ENCODE measurements at regions not wholly inside any gene's neighbourhood (a gene's known extent, or its start where the extent isn't known, plus 50 kb on each side); places are given as distances from the start of the nearest gene placed in this dataset.

- TF ChIP-seq, protein P1, sequence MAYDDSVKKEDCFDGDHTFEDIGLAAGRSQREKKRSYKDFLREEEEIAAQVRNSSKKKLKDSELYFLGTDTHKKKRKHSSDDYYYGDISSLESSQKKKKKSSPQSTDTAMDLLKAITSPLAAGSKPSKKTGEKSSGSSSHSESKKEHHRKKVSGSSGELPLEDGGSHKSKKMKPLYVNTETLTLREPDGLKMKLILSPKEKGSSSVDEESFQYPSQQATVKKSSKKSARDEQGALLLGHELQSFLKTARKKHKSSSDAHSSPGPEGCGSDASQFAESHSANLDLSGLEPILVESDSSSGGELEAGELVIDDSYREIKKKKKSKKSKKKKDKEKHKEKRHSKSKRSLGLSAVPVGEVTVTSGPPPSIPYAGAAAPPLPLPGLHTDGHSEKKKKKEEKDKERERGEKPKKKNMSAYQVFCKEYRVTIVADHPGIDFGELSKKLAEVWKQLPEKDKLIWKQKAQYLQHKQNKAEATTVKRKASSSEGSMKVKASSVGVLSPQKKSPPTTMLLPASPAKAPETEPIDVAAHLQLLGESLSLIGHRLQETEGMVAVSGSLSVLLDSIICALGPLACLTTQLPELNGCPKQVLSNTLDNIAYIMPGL (CRISPR knock-in tag; IDR thresholded peaks at IDR 0.05; ENCODE audit: borderline replicate concordance) = no peak
- no peak for TF ChIP-seq JUN (IDR thresholded peaks at IDR 0.05)
- TF ChIP-seq ZFP36 (IDR thresholded peaks at IDR 0.05; ENCODE audit: borderline replicate concordance, partially characterized antibody) = no peak
Observed at GRCh38 chr17:22459331-22459952, 767.1 kb downstream of the KCNJ18 start (continued).

GRCh38 chr17:22459953-22460350, 767.6 kb downstream of the KCNJ18 start:
- 51% methylated on average over 9 of the region's 15 CpGs for WGBS (ENCODE audit: missing lambda C conversion rate)
- POLR2A ChIA-PET = no interaction called here
- no peak for ATAC-seq
- no peaks in the 10 kb centered on the region for H3K9me3 ChIP-seq
- CTCF ChIA-PET = no interaction called here
- no peak for DNase-seq (ENCODE audit: low read depth in 1 of 2, low spot score in 1 of 2)
- FAIRE-seq = no peak
- H3K27ac ChIP-seq = no peak overlapping the region
- TF ChIP-seq RARB (CRISPR knock-in tag; IDR thresholded peaks at IDR 0.05) = no peak
- TF ChIP-seq, protein P2, sequence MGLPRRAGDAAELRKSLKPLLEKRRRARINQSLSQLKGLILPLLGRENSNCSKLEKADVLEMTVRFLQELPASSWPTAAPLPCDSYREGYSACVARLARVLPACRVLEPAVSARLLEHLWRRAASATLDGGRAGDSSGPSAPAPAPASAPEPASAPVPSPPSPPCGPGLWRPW (IDR thresholded peaks at IDR 0.05) = no peak
- TF ChIP-seq, protein P3, sequence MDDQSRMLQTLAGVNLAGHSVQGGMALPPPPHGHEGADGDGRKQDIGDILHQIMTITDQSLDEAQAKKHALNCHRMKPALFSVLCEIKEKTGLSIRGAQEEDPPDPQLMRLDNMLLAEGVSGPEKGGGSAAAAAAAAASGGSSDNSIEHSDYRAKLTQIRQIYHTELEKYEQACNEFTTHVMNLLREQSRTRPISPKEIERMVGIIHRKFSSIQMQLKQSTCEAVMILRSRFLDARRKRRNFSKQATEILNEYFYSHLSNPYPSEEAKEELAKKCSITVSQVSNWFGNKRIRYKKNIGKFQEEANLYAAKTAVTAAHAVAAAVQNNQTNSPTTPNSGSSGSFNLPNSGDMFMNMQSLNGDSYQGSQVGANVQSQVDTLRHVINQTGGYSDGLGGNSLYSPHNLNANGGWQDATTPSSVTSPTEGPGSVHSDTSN (IDR thresholded peaks at IDR 0.05) = no peak
- no peak for TF ChIP-seq HOXA7 (CRISPR knock-in tag; IDR thresholded peaks at IDR 0.05)
- no peak for TF ChIP-seq NFE2L2 (conservative IDR thresholded peaks at IDR 0.05; ENCODE audit: low read length)
- TF ChIP-seq ZC3H11A (IDR thresholded peaks at IDR 0.05) = no peak
- no peak for TF ChIP-seq KDM1A (IDR thresholded peaks at IDR 0.05; ENCODE audit: low read depth)
- TF ChIP-seq NPAS2 (CRISPR knock-in tag; IDR thresholded peaks at IDR 0.05; ENCODE audit: borderline replicate concordance) = no peak
- TF ChIP-seq, protein P4, sequence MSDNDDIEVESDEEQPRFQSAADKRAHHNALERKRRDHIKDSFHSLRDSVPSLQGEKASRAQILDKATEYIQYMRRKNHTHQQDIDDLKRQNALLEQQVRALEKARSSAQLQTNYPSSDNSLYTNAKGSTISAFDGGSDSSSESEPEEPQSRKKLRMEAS (IDR thresholded peaks at IDR 0.05) = no peak
- no peak for TF ChIP-seq GATA3 (IDR thresholded peaks at IDR 0.05; ENCODE audit: borderline replicate concordance)
- H3K4me3 ChIP-seq = no peak overlapping the region
- H3K4me2 ChIP-seq = no peak overlapping the region
- no peaks in the 10 kb centered on the region for H3K4me1 ChIP-seq

- no peak for ATAC-seq
- 23% methylated on average over 6 of the region's 6 CpGs for WGBS (ENCODE audit: missing lambda C conversion rate)
- TF ChIP-seq HEYL (CRISPR knock-in tag; IDR thresholded peaks at IDR 0.05) = no peak
- TF ChIP-seq KDM1A (IDR thresholded peaks at IDR 0.05; ENCODE audit: low read depth) = no peak
- no peak for TF ChIP-seq RFX5 (IDR thresholded peaks at IDR 0.05)
- TF ChIP-seq RNF2 (IDR thresholded peaks at IDR 0.05; ENCODE audit: borderline replicate concordance, low read depth) = no peak
- TF ChIP-seq, protein P4 (IDR thresholded peaks at IDR 0.05) = no peak
- TF ChIP-seq HOXB13 (CRISPR knock-in tag; IDR thresholded peaks at IDR 0.05; ENCODE audit: low read depth) = no peak
- no peak for TF ChIP-seq HOXB5 (CRISPR knock-in tag; IDR thresholded peaks at IDR 0.05)
- no peak for TF ChIP-seq ESRRA (IDR thresholded peaks at IDR 0.05; ENCODE audit: borderline replicate concordance, low read length)
- no peak for TF ChIP-seq MAFK (IDR thresholded peaks at IDR 0.05; ENCODE audit: partially characterized antibody)
- no peak for TF ChIP-seq CHD4 (IDR thresholded peaks at IDR 0.05; ENCODE audit: borderline replicate concordance)
- H3K4me1 ChIP-seq = no peaks in the 10 kb centered on the region
- H3K4me3 ChIP-seq = no peak overlapping the region
- H3K27ac ChIP-seq = no peak overlapping the region
- ChIA-PET CTCF (no interaction called here), POLR2A (no interaction called here)
- H3K4me2 ChIP-seq = no peak overlapping the region
- H3K9me3 ChIP-seq = no peaks in the 10 kb centered on the region
- DNase-seq (ENCODE audit: low read depth in 1 of 2, low spot score in 1 of 2) = no peak
- FAIRE-seq = no peak
Observed at GRCh38 chr17:22460461-22461063, 768.2 kb downstream of the KCNJ18 start.
